ENCODE measurements at regions not wholly inside any gene's neighbourhood (a gene's known extent, or its start where the extent isn't known, plus 50 kb on each side); places are given as distances from the start of the nearest gene placed in this dataset.

- 62 to 80% (median 67%) methylated on average over 7 of the region's 7 CpGs for WGBS, 5 donors
- no peaks in the 10 kb centered on the region for H3K36me3 ChIP-seq
- H3K4me1 ChIP-seq: no peaks in the 10 kb centered on the region
- H3K27me3 ChIP-seq (replicated peaks in 1 of 7): peaks cover 0 to 6% (median 0%) of the 10 kb centered on the region in 7 donors
- no peak overlapping the region for H3K4me3 ChIP-seq
- DNase-seq: peak; percentile 70
- intact Hi-C loops (cut with DNase I; ENCODE audit: low total_unique reads): no loop called here
- no peak overlapping the region for H3K27ac ChIP-seq
- TF ChIP-seq CTCF (IDR thresholded peaks at IDR 0.05 in 8 of 11, conservative IDR thresholded peaks at IDR 0.05 in 3 of 11) (peak in 1 of 11 experiments; percentile 11), POLR2AphosphoS5 (IDR thresholded peaks at IDR 0.05) (no peak)
- H3K9me3 ChIP-seq: no peaks in the 10 kb centered on the region
Measured at GRCh38 chr11:8318536-8318935, 54.9 kb upstream of the LMO1 start.

- Histone ChIP-seq H3K27ac (no peak overlapping the region), H3K4me3 (no peak overlapping the region), H3K36me3 (no peaks in the 10 kb centered on the region), H3K27me3 (replicated peaks in 1 of 7) (peaks cover 0 to 6% (median 0%) of the 10 kb centered on the region in 7 donors), H3K9me3 (no peaks in the 10 kb centered on the region), H3K4me1 (no peaks in the 10 kb centered on the region)
- DNase-seq: no peak
- TF ChIP-seq POLR2AphosphoS5 (IDR thresholded peaks at IDR 0.05): no peak
- no peak for TF ChIP-seq POLR2A (IDR thresholded peaks at IDR 0.05)
- no peak for TF ChIP-seq CTCF (IDR thresholded peaks at IDR 0.05 in 8 of 11, conservative IDR thresholded peaks at IDR 0.05 in 3 of 11)
- 54 to 69% (median 66%) methylated on average over 2 of the region's 2 CpGs for WGBS, 5 donors
- intact Hi-C loops (cut with DNase I; ENCODE audit: low total_unique reads): no loop called here
Measured at GRCh38 chr11:8317159-8317558, 53.5 kb upstream of the LMO1 start.

GRCh38 chr11:8315954-8316353 lies 52.3 kb upstream of the LMO1 start:
- H3K4me3 ChIP-seq: no peak overlapping the region
- 85 to 91% (median 87%) methylated on average over 9 of the region's 9 CpGs for WGBS, 5 donors
- peak; percentile 15 for DNase-seq
- H3K4me1 ChIP-seq: no peaks in the 10 kb centered on the region
- H3K27ac ChIP-seq: no peak overlapping the region
- no peak for TF ChIP-seq POLR2AphosphoS5 (IDR thresholded peaks at IDR 0.05)
- no peak for TF ChIP-seq POLR2A (IDR thresholded peaks at IDR 0.05)
- TF ChIP-seq CTCF (IDR thresholded peaks at IDR 0.05 in 8 of 11, conservative IDR thresholded peaks at IDR 0.05 in 3 of 11): no peak
- H3K27me3 ChIP-seq (replicated peaks in 1 of 7): peaks cover 0 to 6% (median 0%) of the 10 kb centered on the region in 7 donors
- intact Hi-C loops (cut with DNase I; ENCODE audit: low total_unique reads): no loop called here
- no peaks in the 10 kb centered on the region for H3K36me3 ChIP-seq
- no peaks in the 10 kb centered on the region for H3K9me3 ChIP-seq

- Histone ChIP-seq H3K4me1 (no peaks in the 10 kb centered on the region), H3K27me3 (replicated peaks in 1 of 7) (peaks cover 0 to 6% (median 0%) of the 10 kb centered on the region in 7 donors), H3K9me3 (no peaks in the 10 kb centered on the region), H3K36me3 (no peaks in the 10 kb centered on the region), H3K4me3 (no peak overlapping the region), H3K27ac (no peak overlapping the region)
- DNase-seq: peak; percentile 38
- intact Hi-C loops (cut with DNase I; ENCODE audit: low total_unique reads): no loop called here
- WGBS, 5 donors: 86 to 91% (median 89%) methylated on average over 18 of the region's 18 CpGs
- no peak for TF ChIP-seq POLR2AphosphoS5 (IDR thresholded peaks at IDR 0.05)
- no peak for TF ChIP-seq CTCF (IDR thresholded peaks at IDR 0.05 in 8 of 11, conservative IDR thresholded peaks at IDR 0.05 in 3 of 11)
- no peak for TF ChIP-seq POLR2A (IDR thresholded peaks at IDR 0.05)
Measured at GRCh38 chr11:8315463-8315862, 51.8 kb upstream of the LMO1 start.

Measured in spleen (tissue), 11 donors.